Testis (tissue), 2 donors: ENCODE measurements at regions not wholly inside any gene's neighbourhood (a gene's known extent, or its start where the extent isn't known, plus 50 kb on each side); places are given as distances from the start of the nearest gene placed in this dataset.

ENCODE experiments used
- DNase-seq: peaks from one replicate; pipeline ENCODE4 v3.0.0-alpha.2; 2019
- H3K27ac ChIP-seq, 2 donors: fragments of 200-600 bp; sonication (generic); one replicate each; pipeline ENCODE4 v1.5.1; 2019
- H3K27me3 ChIP-seq: fragments of 200-600 bp; sonication (generic); one replicate; pipeline ENCODE4 v1.5.1; 2019
- H3K36me3 ChIP-seq: fragments of 200-600 bp; sonication (generic); one replicate; pipeline ENCODE4 v1.5.1; 2017; ENCODE audit warnings: low read depth; ENCODE audit errors: missing control alignments
- H3K4me1 ChIP-seq: fragments of 200-600 bp; sonication (generic); one replicate; pipeline ENCODE4 v1.5.1; 2019
- H3K4me3 ChIP-seq, 2 donors: fragments of 200-600 bp; sonication (generic); one replicate each; pipeline ENCODE4 v1.5.1; 2017 to 2019
- H3K9me3 ChIP-seq: fragments of 200-600 bp; sonication (generic); one replicate; pipeline ENCODE4 v1.5.1; 2017
- CTCF ChIP-seq, 3 experiments: fragments of 450-650 bp in 2 of 3; fragments of 200-600 bp in 1 of 3; sonication (generic) in 1 of 3; IDR thresholded peaks; one replicate each; pipeline ENCODE4 v1.5.1; 2016 to 2019; ENCODE audit warnings: antibody characterized with exemption in 3 of 3, mild to moderate bottlenecking in 2 of 3, moderate library complexity in 1 of 3
- POLR2A ChIP-seq: fragments of 450-650 bp; IDR thresholded peaks from one replicate; pipeline ENCODE4 v1.6.1; 2017; ENCODE audit warnings: antibody characterized with exemption, mild to moderate bottlenecking, moderate library complexity
- WGBS, 2 donors: methylation state at CpG; one replicate each; pipeline ENCODE4 v1.1.5; 2018; 5-methylcytosine and 5-hydroxymethylcytosine counted together
- intact Hi-C: fragments of 100-400 bp; cut with DNase I; formaldehyde crosslinking; loops from one replicate; pipeline ENCODE4 v1.15.1; 2023; ENCODE audit warnings: low total_unique reads

- no peak for DNase-seq
- TF ChIP-seq CTCF (IDR thresholded peaks at IDR 0.05) (no peak), POLR2A (no peak)
- 68 to 79% methylated on average over 9 of the region's 9 CpGs for WGBS, 2 donors
- Histone ChIP-seq H3K9me3 (no peaks in the 10 kb centered on the region), H3K27me3 (no peaks in the 10 kb centered on the region), H3K4me3 (no peak overlapping the region), H3K27ac (no peak overlapping the region), H3K4me1 (no peaks in the 10 kb centered on the region), H3K36me3 (no peaks in the 10 kb centered on the region)
- intact Hi-C loops = no loop called here
Measured at GRCh38 chr10:129372172-129372571, 94.9 kb upstream of the MGMT start.

GRCh38 chr10:129373231-129373630 lies 93.8 kb upstream of the MGMT start:
- WGBS, 2 donors = 94 to 95% methylated on average over 12 of the region's 12 CpGs
- no peaks in the 10 kb centered on the region for H3K4me1 ChIP-seq
- no peak overlapping the region for H3K4me3 ChIP-seq
- TF ChIP-seq POLR2A (no peak), CTCF (IDR thresholded peaks at IDR 0.05) (no peak)
- intact Hi-C loops = no loop called here
- no peaks in the 10 kb centered on the region for H3K27me3 ChIP-seq
- DNase-seq = no peak
- no peaks in the 10 kb centered on the region for H3K36me3 ChIP-seq
- H3K27ac ChIP-seq = no peak overlapping the region
- H3K9me3 ChIP-seq = no peaks in the 10 kb centered on the region

GRCh38 chr10:129373718-129374117 lies 93.3 kb upstream of the MGMT start:
- no peak for TF ChIP-seq POLR2A
- no peak for TF ChIP-seq CTCF (IDR thresholded peaks at IDR 0.05)
- H3K4me1 ChIP-seq = no peaks in the 10 kb centered on the region
- intact Hi-C loops = no loop called here
- WGBS, 2 donors = 89 to 95% methylated on average over 12 of the region's 12 CpGs
- H3K36me3 ChIP-seq = no peaks in the 10 kb centered on the region
- no peaks in the 10 kb centered on the region for H3K9me3 ChIP-seq
- H3K27ac ChIP-seq = no peak overlapping the region
- no peaks in the 10 kb centered on the region for H3K27me3 ChIP-seq
- no peak overlapping the region for H3K4me3 ChIP-seq
- no peak for DNase-seq

- no peak for TF ChIP-seq CTCF (IDR thresholded peaks at IDR 0.05)
- TF ChIP-seq POLR2A = no peak
- Histone ChIP-seq H3K27ac (no peak overlapping the region), H3K4me3 (no peak overlapping the region), H3K36me3 (no peaks in the 10 kb centered on the region), H3K27me3 (no peaks in the 10 kb centered on the region), H3K9me3 (no peaks in the 10 kb centered on the region), H3K4me1 (no peaks in the 10 kb centered on the region)
- 97 to 100% methylated on average over 1 to 4 of the region's 4 CpGs for WGBS, 2 donors
- no peak for DNase-seq
- intact Hi-C loops = no loop called here
Measured at GRCh38 chr10:129375171-129375570, 91.9 kb upstream of the MGMT start.

GRCh38 chr10:129375912-129376311 lies 91.1 kb upstream of the MGMT start:
- H3K4me3 ChIP-seq = no peak overlapping the region
- intact Hi-C loops = no loop called here
- no peaks in the 10 kb centered on the region for H3K27me3 ChIP-seq
- no peaks in the 10 kb centered on the region for H3K4me1 ChIP-seq
- no peaks in the 10 kb centered on the region for H3K9me3 ChIP-seq
- DNase-seq = no peak
- no peak overlapping the region for H3K27ac ChIP-seq
- no peaks in the 10 kb centered on the region for H3K36me3 ChIP-seq
- no peak for TF ChIP-seq POLR2A
- TF ChIP-seq CTCF (IDR thresholded peaks at IDR 0.05) = no peak
- 95 to 97% methylated on average over 9 of the region's 9 CpGs for WGBS, 2 donors
